ENCODE measurements at regions not wholly inside any gene's neighbourhood (a gene's known extent, or its start where the extent isn't known, plus 50 kb on each side); places are given as distances from the start of the nearest gene placed in this dataset.
A peak's percentile ranks its signal among the peaks of the same experiment; 100 is the strongest.

- Mint-ChIP-seq H3K27ac (ENCODE audit: unreplicated experiment) (peak overlapping the region; percentile 29), H3K36me3 (ENCODE audit: low read depth) (no peaks in the 10 kb centered on the region), H3K4me3 (no peak overlapping the region), H3K4me1 (peaks cover 51% of the 10 kb centered on the region), H3K27me3 (ENCODE audit: low read depth) (no peaks in the 10 kb centered on the region), H3K9me3 (no peaks in the 10 kb centered on the region)
- no peak for TF ChIP-seq CTCF (conservative IDR thresholded peaks at IDR 0.05)
- no peak for DNase-seq (ENCODE audit: low read depth, low spot score)
Measured at GRCh38 chr12:92038476-92038875, 107.2 kb downstream of the BTG1 start.

- no peaks in the 10 kb centered on the region for H3K9me3 Mint-ChIP-seq
- no peak for TF ChIP-seq CTCF (conservative IDR thresholded peaks at IDR 0.05)
- no peak for DNase-seq (ENCODE audit: low read depth, low spot score)
- no peak overlapping the region for H3K27ac Mint-ChIP-seq (ENCODE audit: unreplicated experiment)
- no peaks in the 10 kb centered on the region for H3K36me3 Mint-ChIP-seq (ENCODE audit: low read depth)
- no peaks in the 10 kb centered on the region for H3K27me3 Mint-ChIP-seq (ENCODE audit: low read depth)
- H3K4me3 Mint-ChIP-seq, result no peak overlapping the region
- peaks cover 51% of the 10 kb centered on the region for H3K4me1 Mint-ChIP-seq
Measured at GRCh38 chr12:92036771-92037453, 108.7 kb downstream of the BTG1 start.

- H3K36me3 Mint-ChIP-seq (ENCODE audit: low read depth), result no peaks in the 10 kb centered on the region
- H3K9me3 Mint-ChIP-seq, result no peaks in the 10 kb centered on the region
- TF ChIP-seq CTCF (conservative IDR thresholded peaks at IDR 0.05), result no peak
- no peaks in the 10 kb centered on the region for H3K27me3 Mint-ChIP-seq (ENCODE audit: low read depth)
- DNase-seq (ENCODE audit: low read depth, low spot score), result no peak
- H3K4me3 Mint-ChIP-seq, result no peak overlapping the region
- H3K27ac Mint-ChIP-seq (ENCODE audit: unreplicated experiment), result no peak overlapping the region
- H3K4me1 Mint-ChIP-seq, result peaks cover 51% of the 10 kb centered on the region
Measured at GRCh38 chr12:92036061-92036620, 109.5 kb downstream of the BTG1 start.

GRCh38 chr12:92035477-92035876 is 110.2 kb downstream of the BTG1 start:
- no peak for DNase-seq (ENCODE audit: low read depth, low spot score)
- Mint-ChIP-seq H3K27me3 (ENCODE audit: low read depth) (no peaks in the 10 kb centered on the region), H3K4me1 (peaks cover 51% of the 10 kb centered on the region), H3K36me3 (ENCODE audit: low read depth) (no peaks in the 10 kb centered on the region), H3K27ac (ENCODE audit: unreplicated experiment) (no peak overlapping the region), H3K9me3 (no peaks in the 10 kb centered on the region), H3K4me3 (no peak overlapping the region)
- no peak for TF ChIP-seq CTCF (conservative IDR thresholded peaks at IDR 0.05)

- Mint-ChIP-seq H3K36me3 (ENCODE audit: low read depth) (no peaks in the 10 kb centered on the region), H3K9me3 (no peaks in the 10 kb centered on the region), H3K27ac (ENCODE audit: unreplicated experiment) (peak overlapping the region; percentile 3), H3K4me3 (peak overlapping the region; percentile 5), H3K4me1 (peaks cover 49% of the 10 kb centered on the region), H3K27me3 (ENCODE audit: low read depth) (no peaks in the 10 kb centered on the region)
- DNase-seq (ENCODE audit: low read depth, low spot score), result no peak
- no peak for TF ChIP-seq CTCF (conservative IDR thresholded peaks at IDR 0.05)
Measured at GRCh38 chr12:92034858-92035401, 110.7 kb downstream of the BTG1 start.
